GM19372 (cell line): ENCODE measurements at regions not wholly inside any gene's neighbourhood (a gene's known extent, or its start where the extent isn't known, plus 50 kb on each side); places are given as distances from the start of the nearest gene placed in this dataset.

Experiments
- ATAC-seq: cut with Tn5 transposase; IDR thresholded peaks from one replicate; pipeline ENCODE4 v1.9.1; 2021; ENCODE audit warnings: mild to moderate bottlenecking, low read depth, moderate library complexity; ENCODE audit not compliant: unreplicated experiment

GRCh38 chr16:63623551-63624039 lies 1498.3 kb downstream of the CDH11 start:
- ATAC-seq: no peak

GRCh38 chr16:63618896-63619485 lies 1502.9 kb downstream of the CDH11 start:
- no peak for ATAC-seq

DNA sequence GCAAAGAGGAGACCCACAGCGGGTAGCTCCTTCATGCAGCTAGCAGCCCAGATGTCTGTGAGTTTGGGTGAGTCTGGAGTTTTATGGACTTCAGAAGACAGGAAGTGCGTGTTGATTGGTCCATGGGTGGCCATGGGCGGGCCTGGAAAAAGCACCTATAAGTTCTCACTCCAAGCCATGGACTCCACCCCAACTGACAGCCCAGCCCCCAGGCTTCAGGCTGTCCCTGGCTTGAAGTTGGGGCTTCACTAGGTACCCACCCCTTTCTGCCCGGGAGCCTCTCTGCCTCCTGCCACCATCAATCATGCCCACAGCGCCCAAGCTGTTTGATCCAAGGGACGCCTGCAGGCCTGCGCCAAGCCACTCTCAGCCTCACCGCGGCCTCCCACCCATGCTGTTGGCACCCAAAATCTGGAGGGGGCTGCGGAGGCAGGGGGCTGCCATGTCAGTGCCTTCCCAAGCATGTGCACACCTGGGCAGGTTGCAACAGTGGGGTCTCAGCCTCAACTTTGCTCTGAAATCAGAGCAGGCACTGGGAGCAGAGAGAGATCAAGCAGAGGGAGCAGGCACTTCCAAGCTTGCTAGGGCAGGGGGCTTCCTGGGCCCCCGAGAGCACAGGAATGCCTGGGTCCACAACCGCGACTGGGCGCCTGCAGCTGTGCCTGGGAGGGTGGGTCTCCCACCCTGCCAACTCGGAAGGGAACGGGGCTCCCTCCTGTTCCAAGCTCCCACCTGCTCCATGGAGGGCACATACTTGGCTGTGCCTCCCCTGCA lies 1503.7 kb downstream of the CDH11 start:
- no peak for ATAC-seq

DNA sequence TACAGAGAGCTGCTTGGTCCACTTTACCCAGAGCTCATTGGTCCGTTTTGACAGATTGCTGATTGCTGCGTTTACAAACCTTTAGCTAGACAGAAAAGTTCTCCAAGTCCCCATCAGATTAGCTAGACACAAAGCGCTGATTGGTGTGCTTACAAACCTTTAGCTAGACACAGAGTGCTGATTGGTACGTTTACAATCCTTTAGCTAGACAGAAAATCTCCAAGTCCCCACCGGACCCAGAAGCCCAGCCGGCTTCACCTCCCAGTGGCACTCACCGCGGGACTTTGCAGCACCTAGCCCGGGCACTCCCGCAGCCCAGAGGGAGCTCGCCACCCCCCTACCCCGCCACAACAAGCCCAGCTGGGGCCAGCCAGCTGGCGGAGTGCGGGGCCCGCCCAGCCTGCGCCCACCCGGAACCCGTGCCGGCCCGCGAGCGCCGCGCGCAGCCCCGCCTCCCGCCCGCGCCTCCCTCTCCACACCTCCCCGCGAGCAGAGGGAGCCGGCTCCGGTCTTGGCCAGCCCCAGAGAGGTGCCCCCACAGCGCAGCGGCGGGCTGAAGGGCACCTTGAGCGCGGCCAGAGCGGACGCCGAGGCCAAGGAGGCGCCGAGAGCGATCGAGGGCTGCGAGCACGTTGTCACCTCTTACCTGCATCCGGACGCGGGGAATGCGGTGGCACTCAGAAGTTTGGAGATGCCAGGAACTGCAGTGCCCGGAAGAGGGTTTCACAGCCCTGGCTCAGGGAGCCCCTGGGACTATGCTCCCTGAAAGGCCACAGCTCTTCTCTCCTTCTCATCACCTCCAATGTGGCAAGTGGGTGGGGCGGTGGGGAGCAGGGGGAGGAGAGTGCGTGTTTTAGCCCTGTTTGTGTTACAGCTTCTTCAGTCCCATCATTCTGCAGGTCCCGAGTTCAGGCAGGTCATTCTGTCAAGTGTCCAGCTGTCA lies 1504.5 kb downstream of the CDH11 start:
- ATAC-seq: no peak

- ATAC-seq: no peak
Measured at GRCh38 chr16:63614429-63614828, 1507.4 kb downstream of the CDH11 start.

DNA sequence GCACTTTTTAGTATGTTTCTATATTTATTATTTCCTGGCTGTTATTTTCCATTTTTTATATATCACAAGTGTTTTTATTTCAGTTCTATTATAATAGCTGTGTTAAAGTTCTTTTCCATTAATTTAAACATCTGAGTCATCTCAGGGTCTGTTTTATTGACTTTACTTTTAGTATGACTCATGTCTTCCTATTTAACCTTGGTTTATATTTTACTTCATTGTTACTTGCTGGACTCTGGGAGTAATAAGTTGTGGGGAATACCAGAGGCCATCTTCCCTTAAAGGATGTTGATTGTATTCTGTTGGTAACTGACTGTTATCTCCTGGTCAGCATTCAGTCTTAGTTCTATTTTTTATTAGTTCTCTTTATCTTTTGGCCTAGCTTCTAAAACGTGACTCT lies 1508.2 kb downstream of the CDH11 start:
- ATAC-seq: no peak

DNA sequence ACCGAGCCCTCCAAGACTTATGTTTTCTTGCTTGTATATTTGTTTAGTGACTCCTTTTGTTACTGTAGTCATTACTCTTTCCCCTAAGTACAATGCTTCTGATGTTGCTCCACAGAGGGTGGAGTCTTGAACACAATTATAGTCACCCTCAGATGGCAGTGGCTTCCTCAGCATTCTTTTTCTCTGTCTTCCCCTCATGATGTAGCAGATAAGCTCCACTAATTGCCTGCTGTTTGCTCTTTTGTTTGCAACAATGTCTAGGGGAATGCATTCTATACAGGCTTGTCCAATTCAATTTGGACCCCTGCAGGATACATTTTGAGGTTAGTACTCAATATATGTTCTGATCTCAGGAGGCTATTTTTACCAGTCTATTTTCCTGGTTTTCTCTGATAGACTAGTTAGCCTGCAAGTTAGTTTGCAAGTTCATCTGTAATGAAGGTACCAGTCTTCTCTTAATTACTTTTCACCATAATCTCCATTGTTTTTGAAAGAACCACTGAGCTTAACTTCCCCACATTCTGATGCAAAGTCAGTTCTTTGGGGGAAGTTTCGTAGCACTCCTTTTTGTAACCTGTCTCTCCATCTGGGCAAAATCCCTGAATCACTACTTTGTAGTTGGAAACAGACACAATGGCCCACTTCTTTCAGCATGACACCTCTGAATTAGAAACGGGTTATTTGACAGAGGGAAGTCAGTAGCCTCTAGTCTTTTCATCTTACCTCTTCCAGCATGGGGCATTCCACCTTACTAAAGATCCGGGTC lies 1509.2 kb downstream of the CDH11 start:
- no peak for ATAC-seq

- no peak for ATAC-seq
Measured at GRCh38 chr16:63606778-63607177, 1515.1 kb downstream of the CDH11 start.

- no peak for ATAC-seq
Measured at GRCh38 chr16:63602206-63602927, 1519.5 kb downstream of the CDH11 start.

DNA sequence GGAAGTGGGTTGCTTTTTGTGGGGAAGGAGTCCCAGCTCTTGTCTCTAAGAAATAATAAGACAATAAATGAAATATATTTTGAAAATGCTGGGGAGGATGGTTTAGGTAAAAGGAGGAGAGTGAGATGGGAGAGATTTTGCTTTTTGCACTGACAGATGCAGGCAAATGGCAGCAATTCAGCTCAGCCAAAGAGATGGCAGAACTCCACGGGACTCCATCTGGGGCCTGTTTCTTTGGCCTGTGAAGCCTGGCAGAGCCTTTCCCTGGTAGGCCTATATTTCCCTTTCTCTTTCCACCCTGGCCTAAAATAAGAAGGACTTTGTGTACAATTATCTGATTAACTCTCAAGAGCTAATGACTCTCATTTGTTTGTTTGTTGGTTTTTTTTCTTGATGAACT lies 1525.1 kb downstream of the CDH11 start:
- ATAC-seq: no peak

DNA sequence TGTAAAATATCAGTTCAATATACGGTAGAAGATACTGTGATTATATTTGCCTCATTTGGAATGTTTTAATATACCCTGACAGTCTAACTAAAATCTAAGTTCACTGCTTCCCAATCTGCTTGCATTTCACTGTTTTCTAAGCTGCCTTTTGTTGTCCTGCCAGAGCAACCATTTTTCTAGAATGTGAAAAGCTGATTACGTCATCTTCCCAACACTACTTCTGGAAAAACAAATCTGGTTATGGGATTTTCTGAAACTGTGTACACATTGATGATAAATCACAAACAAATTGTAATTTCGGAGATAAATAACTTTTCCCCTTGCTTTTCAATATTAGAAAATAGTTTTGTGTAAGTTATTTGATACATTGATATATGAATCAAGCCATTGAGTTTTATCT lies 1529.0 kb downstream of the CDH11 start:
- no peak for ATAC-seq

DNA sequence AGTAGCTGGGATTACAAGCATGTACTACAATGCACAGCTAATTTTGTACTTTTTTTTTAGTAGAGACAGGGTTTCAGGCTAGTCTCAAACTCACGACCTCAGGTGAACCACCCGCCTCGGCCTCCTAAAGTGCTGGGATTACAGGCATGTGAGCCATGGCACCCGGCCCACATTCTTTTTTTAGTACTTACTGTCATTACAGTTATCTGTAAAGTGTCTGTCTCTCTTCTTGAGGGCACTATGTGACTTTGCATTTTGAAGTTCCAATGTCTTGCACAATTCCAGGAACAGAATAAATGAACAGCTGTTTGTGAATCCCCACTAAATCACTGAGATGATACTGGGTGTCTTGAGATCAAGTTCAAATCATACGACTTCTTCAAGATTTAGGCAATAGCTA lies 1540.3 kb downstream of the CDH11 start:
- no peak for ATAC-seq

DNA sequence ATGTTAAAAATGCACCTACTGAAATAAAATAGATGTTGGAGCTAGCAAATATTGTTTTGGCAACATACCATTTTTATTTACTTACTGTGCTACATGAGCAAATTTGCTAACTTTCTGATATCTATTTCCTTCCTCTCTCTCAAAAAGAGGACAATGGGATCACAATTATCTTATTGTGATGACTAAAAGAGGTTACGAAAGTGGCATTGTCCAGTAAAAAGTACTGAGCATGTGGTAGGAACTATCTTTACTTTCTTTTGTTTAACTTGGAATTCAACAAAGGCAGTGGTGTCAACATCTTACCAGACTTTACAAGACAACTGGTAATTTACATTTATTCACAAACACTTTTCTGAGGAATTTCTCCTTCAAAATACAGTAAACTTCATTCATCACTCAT lies 1542.6 kb upstream of the CDH8 start:
- ATAC-seq: no peak

GRCh38 chr16:63577891-63578290 lies 1541.7 kb upstream of the CDH8 start:
- ATAC-seq: no peak

GRCh38 chr16:63575041-63575440 lies 1538.8 kb upstream of the CDH8 start:
- no peak for ATAC-seq

DNA sequence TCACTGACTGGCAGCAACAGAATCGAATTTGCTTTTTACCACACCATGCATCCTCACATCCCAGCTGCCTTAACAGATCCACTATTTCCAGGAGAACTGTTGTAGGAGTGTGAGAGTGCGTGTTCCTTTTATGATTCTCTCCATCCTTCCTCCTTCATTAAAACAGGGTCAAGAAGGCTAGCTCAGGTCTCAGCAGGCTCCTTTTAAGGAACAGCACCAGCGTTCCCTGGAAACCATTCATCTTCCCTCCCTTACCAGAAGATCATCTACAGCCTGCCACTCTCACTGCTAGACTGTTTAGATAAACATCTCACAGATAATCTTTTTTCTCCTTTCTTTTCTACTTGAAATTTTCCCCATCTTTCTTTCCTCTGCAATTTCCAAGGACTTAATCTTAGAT lies 1531.9 kb upstream of the CDH8 start:
- ATAC-seq: no peak

GRCh38 chr16:63563819-63564505 lies 1527.7 kb upstream of the CDH8 start:
- ATAC-seq: no peak

GRCh38 chr16:63553980-63554379 lies 1517.7 kb upstream of the CDH8 start:
- no peak for ATAC-seq

DNA sequence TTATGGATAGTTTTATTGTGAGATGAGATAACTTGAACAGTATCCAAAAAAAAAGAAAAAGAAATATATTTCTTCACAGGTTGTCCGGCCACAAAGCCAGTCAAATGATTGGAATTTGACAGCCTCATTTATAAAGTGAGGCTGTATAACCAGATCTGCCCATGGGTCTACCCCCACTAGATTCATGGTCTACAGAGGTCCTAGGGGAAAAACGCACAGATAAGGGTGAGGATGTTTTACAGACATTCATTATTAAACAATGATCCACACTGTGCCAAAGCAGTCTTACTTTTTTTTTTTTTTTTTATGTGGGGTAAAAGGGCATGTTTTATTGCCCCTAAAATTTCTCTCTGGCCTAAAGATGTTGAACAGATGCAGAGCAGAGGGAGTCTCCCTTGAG lies 1503.0 kb upstream of the CDH8 start:
- ATAC-seq: no peak
